ENCODE measurements at regions not wholly inside any gene's neighbourhood (a gene's known extent, or its start where the extent isn't known, plus 50 kb on each side); places are given as distances from the start of the nearest gene placed in this dataset.

GRCh38 chr2:39545957-39546356, 108.9 kb upstream of the MAP4K3 start:
- TF ChIP-seq CTCF (conservative IDR thresholded peaks at IDR 0.05; ENCODE audit: low read length) (no peak), EZH2phosphoT487 (IDR thresholded peaks at IDR 0.05; ENCODE audit: borderline replicate concordance) (no peak)

Measured in Loucy (cell line).